ENCODE measurements at regions not wholly inside any gene's neighbourhood (a gene's known extent, or its start where the extent isn't known, plus 50 kb on each side); places are given as distances from the start of the nearest gene placed in this dataset.
"Not testable (repeated sequence)": the region's sequence is repeated elsewhere in the genome, so short reads cannot be mapped to it uniquely, and the experiment has no call there.

DNA sequence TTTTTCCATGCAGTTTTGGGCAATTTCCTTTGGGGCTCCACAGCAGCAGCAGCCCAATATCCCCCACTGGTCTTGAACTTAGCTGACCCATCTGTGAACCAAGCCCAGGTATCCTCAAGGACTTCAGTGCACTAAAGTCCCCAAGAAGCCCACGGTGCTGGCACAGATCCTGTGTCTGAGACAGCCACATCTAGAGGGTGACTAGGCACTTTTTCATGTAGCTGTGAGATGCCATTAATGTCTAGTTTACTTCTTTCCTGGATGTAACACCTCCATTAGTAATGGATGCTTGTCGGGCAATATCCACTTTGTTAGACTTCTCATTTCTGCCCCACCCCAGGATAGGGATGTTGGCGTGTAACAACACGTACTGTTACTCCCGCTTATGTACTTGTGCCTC lies 117.9 kb downstream of the GPCPD1 start:
- no peak for DNase-seq

DNA sequence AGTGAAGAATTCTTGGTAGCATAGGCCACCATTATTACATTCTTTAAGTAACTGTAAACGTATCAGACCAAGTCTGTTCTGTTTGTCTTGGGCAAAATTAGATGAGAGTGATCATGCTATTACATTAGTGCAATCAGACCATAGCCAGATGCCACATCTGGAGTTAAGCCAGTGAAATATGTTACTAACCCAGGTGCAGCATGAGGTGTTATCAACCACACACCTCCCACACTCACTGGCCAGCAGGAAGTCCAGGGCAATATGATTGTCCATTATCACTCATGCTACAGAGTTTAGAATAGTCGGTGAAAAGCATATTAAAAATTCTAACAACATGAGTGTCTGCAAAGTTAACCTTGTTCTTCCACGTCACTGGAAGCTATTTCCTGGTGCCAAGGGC lies 119.4 kb downstream of the GPCPD1 start:
- no peak for DNase-seq

GRCh38 chr20:5489601-5490000 lies 121.2 kb downstream of the GPCPD1 start:
- DNase-seq = no peak

DNA sequence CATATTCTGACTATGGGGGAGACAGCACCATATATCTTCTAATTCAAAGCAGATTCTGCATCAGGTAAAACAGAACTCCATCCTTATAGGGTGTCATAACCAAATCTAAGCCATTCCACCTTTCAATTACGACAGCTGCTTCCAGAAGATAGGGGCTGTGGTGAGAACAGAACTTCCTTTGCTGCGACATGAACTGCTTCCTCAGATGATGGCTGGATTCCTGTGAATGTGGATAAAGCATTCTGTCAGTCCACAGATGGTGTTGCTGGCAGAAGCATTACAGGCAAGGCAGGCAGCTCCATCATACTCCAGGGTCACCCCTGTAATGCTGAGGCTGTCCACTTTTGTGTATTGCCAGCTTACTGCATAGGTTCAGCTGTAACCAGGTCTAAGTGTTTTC lies 122.0 kb downstream of the GPCPD1 start:
- no peak for DNase-seq

GRCh38 chr20:5486377-5487054 lies 124.3 kb downstream of the GPCPD1 start:
- no peak for DNase-seq

- DNase-seq = no peak
Measured at GRCh38 chr20:5484926-5485325, 125.9 kb downstream of the GPCPD1 start.

- DNase-seq = no peak
Measured at GRCh38 chr20:5484346-5484745, 126.5 kb downstream of the GPCPD1 start.

- DNase-seq = no peak
Measured at GRCh38 chr20:5482791-5483190, 128.0 kb downstream of the GPCPD1 start.

- DNase-seq = no peak
Measured at GRCh38 chr20:5481872-5482271, 128.9 kb downstream of the GPCPD1 start.

DNA sequence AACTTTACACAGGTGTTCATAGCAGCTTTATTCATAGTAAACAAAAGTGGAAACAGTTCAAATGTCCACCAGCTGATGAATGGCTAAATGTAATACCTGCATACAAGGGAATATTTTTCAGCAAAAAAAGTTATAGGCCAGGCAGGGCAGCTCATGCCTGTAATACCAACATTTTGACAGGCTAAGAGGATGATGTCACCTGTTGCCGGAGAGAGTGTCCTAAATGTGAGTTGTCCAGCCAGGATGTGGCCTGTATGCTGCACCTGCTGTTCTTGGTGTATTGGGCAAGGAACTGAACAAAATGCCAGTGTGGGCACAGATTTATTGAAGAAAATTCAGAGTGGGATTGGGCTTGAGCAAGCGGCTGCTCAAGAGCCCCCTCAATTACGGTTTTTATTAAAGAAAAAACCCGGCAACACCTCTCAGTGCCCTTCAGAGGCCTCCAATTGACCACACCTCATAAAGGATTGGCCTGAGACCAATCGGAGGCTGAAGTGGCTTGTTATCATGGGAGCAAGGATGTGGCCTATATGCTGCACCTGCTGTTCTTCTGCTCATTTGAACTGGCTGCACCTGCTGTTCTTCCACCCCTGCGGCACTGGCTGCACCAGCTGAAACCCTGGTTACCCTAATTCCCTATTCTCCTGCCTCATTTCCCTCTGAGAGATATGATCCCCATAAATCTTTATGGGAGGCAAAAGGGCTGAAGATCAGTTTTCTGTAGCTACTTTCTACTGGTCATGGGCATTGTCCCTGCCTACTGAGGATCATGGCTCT lies 129.8 kb downstream of the GPCPD1 start:
- DNase-seq = no peak

DNA sequence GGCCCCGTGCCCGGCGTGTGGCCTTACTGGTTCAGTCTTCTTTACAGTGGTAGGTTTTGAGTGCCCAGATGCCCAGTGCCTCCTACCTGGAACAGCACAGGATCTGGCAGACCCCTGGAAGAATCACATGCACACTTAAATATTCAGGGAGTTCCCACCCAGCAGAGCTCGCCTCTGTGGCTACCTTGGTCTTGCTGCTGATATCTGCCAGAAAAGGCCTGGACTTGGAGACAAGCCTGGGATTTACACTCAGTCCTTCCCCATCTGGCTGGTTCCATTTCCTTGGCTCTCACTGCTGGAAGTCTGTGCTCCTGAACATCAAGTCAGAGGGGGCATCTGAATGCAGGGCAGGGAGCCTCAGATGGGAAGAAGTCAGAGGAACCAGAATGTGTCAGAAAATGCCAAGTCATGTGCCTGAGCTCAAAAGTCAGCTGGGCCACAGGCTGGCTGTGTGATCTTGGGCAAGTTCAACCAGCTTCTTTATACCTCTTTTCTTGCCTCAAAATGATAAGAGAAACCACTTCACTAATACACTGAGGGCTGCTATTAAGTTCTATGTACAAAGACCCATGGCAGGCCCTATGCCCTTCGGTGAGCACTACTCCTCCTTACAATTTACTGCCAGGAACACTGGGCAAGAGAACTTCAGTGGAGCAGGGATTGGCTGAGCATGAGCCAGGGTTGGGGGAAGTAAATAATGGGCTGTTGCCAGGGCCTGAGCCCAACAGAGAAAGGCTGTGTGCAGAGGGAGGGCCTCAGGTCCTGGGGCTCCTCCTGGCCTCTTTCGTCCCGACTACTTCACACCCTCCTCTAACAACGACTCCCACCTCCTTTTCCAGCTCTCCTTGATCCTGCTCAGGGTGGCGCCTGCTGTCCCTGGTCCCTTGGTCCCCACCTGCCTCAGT lies 135.9 kb downstream of the GPCPD1 start:
- DNase-seq = no peak

DNA sequence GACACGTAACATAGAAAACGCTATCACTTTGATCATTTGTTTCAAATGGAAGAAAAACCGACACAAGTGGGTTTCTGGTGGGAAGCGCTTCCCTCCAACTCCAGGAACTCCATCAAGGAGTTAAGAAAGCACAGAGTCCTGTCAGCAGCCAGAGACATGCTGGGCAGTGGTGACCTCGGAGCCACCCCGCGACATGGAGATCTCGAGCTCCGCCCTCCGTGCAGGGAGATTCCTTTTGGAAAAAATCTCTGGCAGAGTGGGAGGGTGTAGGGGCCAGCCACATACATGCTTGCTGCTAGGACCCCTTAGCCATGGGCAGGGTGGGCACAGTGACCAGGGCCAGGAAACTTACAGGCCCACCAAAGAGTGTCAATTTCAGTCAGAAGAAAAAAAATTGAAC lies 138.9 kb downstream of the GPCPD1 start:
- not testable (repeated sequence) for DNase-seq

GRCh38 chr20:5471368-5471767 lies 139.4 kb downstream of the GPCPD1 start:
- no peak for DNase-seq

GRCh38 chr20:5470943-5471342 lies 139.9 kb downstream of the GPCPD1 start:
- no peak for DNase-seq

GRCh38 chr20:5470458-5470857 lies 140.3 kb downstream of the GPCPD1 start:
- DNase-seq = no peak

DNA sequence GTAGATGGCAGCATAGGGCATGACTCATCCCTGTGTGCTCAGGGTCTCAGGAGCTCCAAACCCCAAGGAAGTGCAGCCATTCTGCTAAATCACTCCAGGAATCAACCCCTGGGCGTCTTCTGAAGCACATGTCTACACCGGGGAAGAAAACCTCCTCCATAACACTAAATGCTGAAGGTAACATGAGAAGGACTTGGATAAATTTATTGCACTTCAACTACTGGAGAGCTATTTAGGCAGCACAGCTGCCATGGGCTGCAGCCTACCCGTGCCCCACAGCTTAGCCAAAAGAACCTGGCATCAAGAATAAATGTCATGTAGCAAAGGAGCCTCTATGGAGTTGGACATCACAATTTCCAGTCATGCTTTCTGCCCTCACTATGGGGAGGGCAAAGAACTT lies 141.7 kb downstream of the GPCPD1 start:
- DNase-seq = no peak

- DNase-seq = no peak
Measured at GRCh38 chr20:5467086-5467485, 143.7 kb downstream of the GPCPD1 start.

DNA sequence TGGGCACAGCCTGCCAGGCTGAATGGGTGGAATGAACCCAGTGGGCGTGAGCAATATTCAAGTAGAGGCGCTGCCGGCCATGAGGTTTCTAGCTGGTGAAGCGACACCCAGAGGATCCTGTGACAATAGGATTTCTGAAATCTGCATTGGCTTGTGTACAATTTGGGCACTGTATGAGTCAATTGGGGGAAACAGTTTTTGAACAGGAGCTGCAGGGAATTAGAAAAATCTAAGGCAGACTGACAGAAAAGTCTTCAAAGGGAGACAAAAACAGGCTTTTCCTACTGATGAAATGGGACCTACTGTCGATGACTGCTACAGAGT lies 145.2 kb downstream of the GPCPD1 start:
- no peak for DNase-seq

- DNase-seq = no peak
Measured at GRCh38 chr20:5464901-5465603, 145.8 kb downstream of the GPCPD1 start.

GRCh38 chr20:5463007-5463686 lies 146.4 kb upstream of the PROKR2 start:
- no peak for DNase-seq

- not testable (repeated sequence) for DNase-seq
Measured at GRCh38 chr20:5453745-5454144, 137.0 kb upstream of the PROKR2 start.

GRCh38 chr20:5453316-5453715 lies 136.6 kb upstream of the PROKR2 start:
- DNase-seq = not testable (repeated sequence)

Measured in CD4-positive, alpha-beta T cell treated with Interleukin-12 subunit alpha and Interleukin-12 subunit beta, for 1 hour (primary cell).